ENCODE measurements at regions not wholly inside any gene's neighbourhood (a gene's known extent, or its start where the extent isn't known, plus 50 kb on each side); places are given as distances from the start of the nearest gene placed in this dataset.
A peak's percentile ranks its signal among the peaks of the same experiment; 100 is the strongest.

DNA sequence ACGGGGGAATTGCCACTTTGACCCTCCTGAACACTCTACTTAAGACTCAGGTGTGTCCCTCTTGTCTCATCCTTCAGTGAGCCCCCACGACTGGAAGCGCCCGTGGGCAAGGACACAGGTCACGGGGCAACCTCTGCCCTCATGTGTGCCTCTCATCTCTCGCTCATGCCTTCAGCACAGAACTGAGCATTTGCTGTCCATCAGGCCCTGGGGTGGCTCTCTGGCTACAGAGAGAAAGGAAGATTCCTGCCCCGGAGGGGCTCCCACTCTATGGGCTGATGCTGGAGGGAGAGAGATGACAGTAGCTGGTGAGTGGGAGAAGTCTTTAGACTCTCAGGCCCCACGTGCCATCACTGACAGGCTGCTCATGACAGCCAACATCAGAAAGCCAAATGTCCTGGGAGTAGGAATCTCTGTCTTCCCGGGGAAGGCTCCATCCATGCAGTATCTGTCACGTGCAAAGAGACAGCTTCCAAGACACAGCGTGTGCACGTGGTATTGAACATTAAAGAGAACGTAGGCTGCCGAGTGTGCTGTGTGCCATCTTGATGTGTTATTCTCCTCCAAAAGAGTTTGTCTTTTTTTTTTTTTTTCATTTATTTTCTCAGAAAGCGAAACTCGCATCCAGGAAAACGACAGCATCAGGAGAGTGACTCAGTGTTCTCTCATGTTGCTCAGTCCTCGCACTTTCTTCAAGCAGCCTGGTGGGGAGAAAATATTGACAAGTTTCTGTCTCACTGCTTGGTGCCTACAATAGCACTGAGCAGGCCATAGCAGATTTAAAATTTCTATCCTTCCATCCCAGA, 190.5 kb downstream of the GAS1 start:
- no peak overlapping the region for H3K27ac ChIP-seq (ENCODE audit: insufficient read depth, low read length)
- H4K20me1 ChIP-seq (ENCODE audit: control insufficient read depth, extremely low read depth, insufficient read depth, low read length), result no peaks in the 10 kb centered on the region
- no peaks in the 10 kb centered on the region for H3K79me2 ChIP-seq (ENCODE audit: control insufficient read depth, insufficient read depth, low read length)
- no peak overlapping the region for H3K4me3 ChIP-seq (replicated peaks in 1 of 4; ENCODE audit: control extremely low read depth in 1 of 4, insufficient read depth in 1 of 4, low read depth in 3 of 4, low read length in 4 of 4)
- TF ChIP-seq, protein P1, sequence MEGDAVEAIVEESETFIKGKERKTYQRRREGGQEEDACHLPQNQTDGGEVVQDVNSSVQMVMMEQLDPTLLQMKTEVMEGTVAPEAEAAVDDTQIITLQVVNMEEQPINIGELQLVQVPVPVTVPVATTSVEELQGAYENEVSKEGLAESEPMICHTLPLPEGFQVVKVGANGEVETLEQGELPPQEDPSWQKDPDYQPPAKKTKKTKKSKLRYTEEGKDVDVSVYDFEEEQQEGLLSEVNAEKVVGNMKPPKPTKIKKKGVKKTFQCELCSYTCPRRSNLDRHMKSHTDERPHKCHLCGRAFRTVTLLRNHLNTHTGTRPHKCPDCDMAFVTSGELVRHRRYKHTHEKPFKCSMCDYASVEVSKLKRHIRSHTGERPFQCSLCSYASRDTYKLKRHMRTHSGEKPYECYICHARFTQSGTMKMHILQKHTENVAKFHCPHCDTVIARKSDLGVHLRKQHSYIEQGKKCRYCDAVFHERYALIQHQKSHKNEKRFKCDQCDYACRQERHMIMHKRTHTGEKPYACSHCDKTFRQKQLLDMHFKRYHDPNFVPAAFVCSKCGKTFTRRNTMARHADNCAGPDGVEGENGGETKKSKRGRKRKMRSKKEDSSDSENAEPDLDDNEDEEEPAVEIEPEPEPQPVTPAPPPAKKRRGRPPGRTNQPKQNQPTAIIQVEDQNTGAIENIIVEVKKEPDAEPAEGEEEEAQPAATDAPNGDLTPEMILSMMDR (conservative IDR thresholded peaks at IDR 0.05 in 1 of 2, IDR thresholded peaks at IDR 0.05 in 1 of 2; ENCODE audit: low read depth in 1 of 2, low read length in 2 of 2), result no peak
- no peak for TF ChIP-seq EZH2 (IDR thresholded peaks at IDR 0.05; ENCODE audit: low read length, missing control alignments)
- no peaks in the 10 kb centered on the region for H3K27me3 ChIP-seq (ENCODE audit: control insufficient read depth, insufficient read depth, low read length)
- H3K9me3 ChIP-seq (ENCODE audit: control insufficient read depth, insufficient read depth, low read depth, low read length), result no peaks in the 10 kb centered on the region
- no peak overlapping the region for H3K4me2 ChIP-seq (ENCODE audit: extremely low read depth, insufficient read depth, low read length)
- H3K36me3 ChIP-seq (ENCODE audit: control insufficient read depth, insufficient read depth, low read length), result no peaks in the 10 kb centered on the region
- DNase-seq (ENCODE audit: low read depth in 2 of 2), result no peak
- no peak overlapping the region for H3K9ac ChIP-seq (ENCODE audit: insufficient read depth, low read length)
- no peaks in the 10 kb centered on the region for H3K4me1 ChIP-seq (ENCODE audit: control insufficient read depth, extremely low read depth, insufficient read depth, low read length)
- no peak overlapping the region for H2AFZ ChIP-seq (ENCODE audit: low read length)

DNA sequence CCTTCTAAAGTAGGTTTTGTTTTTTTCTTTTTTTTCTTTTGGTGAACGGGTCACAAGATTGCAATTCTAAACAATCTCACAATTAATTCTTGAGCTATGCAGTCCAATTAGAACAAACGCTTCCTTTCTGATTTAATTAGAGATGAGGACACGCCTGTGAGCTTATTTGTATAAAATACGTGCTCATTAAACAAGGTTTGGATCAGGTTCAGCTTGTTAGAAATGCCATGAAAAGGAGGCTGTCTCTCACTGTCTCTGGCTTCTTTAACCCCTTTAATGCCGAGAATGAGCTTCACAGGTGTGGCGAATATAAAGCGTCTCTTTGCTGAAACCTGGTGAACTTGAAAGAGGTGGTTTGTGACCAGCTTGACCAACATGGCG, 191.8 kb downstream of the GAS1 start:
- H3K36me3 ChIP-seq (ENCODE audit: control insufficient read depth, insufficient read depth, low read length), result no peaks in the 10 kb centered on the region
- no peaks in the 10 kb centered on the region for H3K79me2 ChIP-seq (ENCODE audit: control insufficient read depth, insufficient read depth, low read length)
- H3K9me3 ChIP-seq (ENCODE audit: control insufficient read depth, insufficient read depth, low read depth, low read length), result no peaks in the 10 kb centered on the region
- H4K20me1 ChIP-seq (ENCODE audit: control insufficient read depth, extremely low read depth, insufficient read depth, low read length), result no peaks in the 10 kb centered on the region
- H3K4me3 ChIP-seq (replicated peaks in 1 of 4; ENCODE audit: control extremely low read depth in 1 of 4, insufficient read depth in 1 of 4, low read depth in 3 of 4, low read length in 4 of 4), result no peak overlapping the region
- no peak overlapping the region for H3K4me2 ChIP-seq (ENCODE audit: extremely low read depth, insufficient read depth, low read length)
- no peak overlapping the region for H2AFZ ChIP-seq (ENCODE audit: low read length)
- no peak overlapping the region for H3K27ac ChIP-seq (ENCODE audit: insufficient read depth, low read length)
- no peaks in the 10 kb centered on the region for H3K4me1 ChIP-seq (ENCODE audit: control insufficient read depth, extremely low read depth, insufficient read depth, low read length)
- no peaks in the 10 kb centered on the region for H3K27me3 ChIP-seq (ENCODE audit: control insufficient read depth, insufficient read depth, low read length)
- DNase-seq (ENCODE audit: low read depth in 2 of 2), result no peak
- H3K9ac ChIP-seq (ENCODE audit: insufficient read depth, low read length), result no peak overlapping the region
- no peak for TF ChIP-seq EZH2 (IDR thresholded peaks at IDR 0.05; ENCODE audit: low read length, missing control alignments)
- TF ChIP-seq, protein P1 (conservative IDR thresholded peaks at IDR 0.05 in 1 of 2, IDR thresholded peaks at IDR 0.05 in 1 of 2; ENCODE audit: low read depth in 1 of 2, low read length in 2 of 2), result no peak

DNA sequence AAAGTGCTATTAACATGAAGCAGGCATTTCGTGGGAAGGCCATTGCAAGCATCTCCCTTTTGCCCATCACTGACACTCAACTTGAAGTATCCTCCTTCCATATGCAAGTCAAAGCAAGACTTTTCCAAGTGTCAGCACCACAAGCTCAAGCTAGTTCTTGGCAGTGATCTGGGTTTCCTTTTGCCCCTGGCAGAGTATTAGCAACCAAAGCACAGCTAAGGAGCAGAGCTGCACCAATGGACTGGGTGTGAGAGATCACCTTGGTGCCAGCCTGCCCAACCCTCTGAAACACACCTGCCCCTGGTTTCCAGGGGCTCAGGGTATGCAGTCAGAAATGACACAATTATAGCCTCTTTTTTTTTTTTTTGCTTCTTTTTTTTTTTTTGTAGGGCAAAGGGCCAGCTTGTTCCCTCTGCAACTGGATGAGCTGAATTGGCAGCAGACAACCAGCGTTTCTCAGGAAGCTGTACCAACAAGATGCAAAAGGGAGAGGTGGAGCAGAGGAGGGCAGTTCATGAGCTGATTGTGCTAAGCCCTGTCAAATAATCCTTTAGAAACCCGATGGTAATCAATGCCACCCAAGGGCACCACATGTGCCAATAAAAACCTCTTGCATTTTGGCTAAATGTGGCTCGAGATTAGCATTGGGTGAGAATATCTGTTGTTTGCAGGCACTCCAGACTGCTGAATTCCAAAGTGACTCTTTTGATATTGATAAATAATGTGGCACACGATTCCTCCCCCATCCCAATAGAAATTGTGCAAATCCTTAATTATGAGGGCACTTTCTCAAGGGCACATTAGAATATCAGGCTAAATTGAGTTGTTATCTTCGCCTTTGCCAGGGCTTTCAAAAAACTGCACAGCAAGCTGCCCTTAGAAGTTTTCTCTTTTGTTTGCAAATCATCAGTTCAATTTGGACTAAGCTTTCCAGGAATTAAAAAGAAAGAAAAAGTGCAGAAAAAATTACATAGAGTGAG, 192.4 kb downstream of the GAS1 start:
- Histone ChIP-seq H3K9me3 (ENCODE audit: control insufficient read depth, insufficient read depth, low read depth, low read length) (no peaks in the 10 kb centered on the region), H3K4me1 (ENCODE audit: control insufficient read depth, extremely low read depth, insufficient read depth, low read length) (no peaks in the 10 kb centered on the region), H3K27ac (ENCODE audit: insufficient read depth, low read length) (no peak overlapping the region), H3K27me3 (ENCODE audit: control insufficient read depth, insufficient read depth, low read length) (no peaks in the 10 kb centered on the region), H4K20me1 (ENCODE audit: control insufficient read depth, extremely low read depth, insufficient read depth, low read length) (no peaks in the 10 kb centered on the region), H3K36me3 (ENCODE audit: control insufficient read depth, insufficient read depth, low read length) (no peaks in the 10 kb centered on the region), H2AFZ (ENCODE audit: low read length) (no peak overlapping the region), H3K4me3 (replicated peaks in 1 of 4; ENCODE audit: control extremely low read depth in 1 of 4, insufficient read depth in 1 of 4, low read depth in 3 of 4, low read length in 4 of 4) (no peak overlapping the region), H3K9ac (ENCODE audit: insufficient read depth, low read length) (no peak overlapping the region), H3K4me2 (ENCODE audit: extremely low read depth, insufficient read depth, low read length) (no peak overlapping the region), H3K79me2 (ENCODE audit: control insufficient read depth, insufficient read depth, low read length) (no peaks in the 10 kb centered on the region)
- DNase-seq (ENCODE audit: low read depth in 2 of 2), result peak in 1 of 2 donors; percentile 8
- TF ChIP-seq EZH2 (IDR thresholded peaks at IDR 0.05; ENCODE audit: low read length, missing control alignments), result no peak
- TF ChIP-seq, protein P1 (conservative IDR thresholded peaks at IDR 0.05 in 1 of 2, IDR thresholded peaks at IDR 0.05 in 1 of 2; ENCODE audit: low read depth in 1 of 2, low read length in 2 of 2), result no peak

All from fibroblast of lung (primary cell).